ES-I3 (cell line): ENCODE measurements at regions not wholly inside any gene's neighbourhood (a gene's known extent, or its start where the extent isn't known, plus 50 kb on each side); places are given as distances from the start of the nearest gene placed in this dataset.

Experiments used
- H3K36me3 ChIP-seq: 2 replicates; pipeline ENCODE4 v1.6.1; 2013; ENCODE audit warnings: mild to moderate bottlenecking, low read length, control low read depth, moderate library complexity; ENCODE audit not compliant: insufficient read depth
- H3K4me1 ChIP-seq: 2 replicates; pipeline ENCODE4 v1.6.1; 2013; ENCODE audit warnings: mild to moderate bottlenecking, control low read depth, low read length; ENCODE audit not compliant: insufficient read depth
- H3K9ac ChIP-seq: 2 replicates; pipeline ENCODE4 v1.6.1; 2013; ENCODE audit warnings: low read depth, mild to moderate bottlenecking, low read length, moderate library complexity
- H3K9me3 ChIP-seq: 2 replicates; pipeline ENCODE4 v1.6.1; 2013; ENCODE audit warnings: mild to moderate bottlenecking, low read length, moderate library complexity; ENCODE audit not compliant: control insufficient read depth, insufficient read depth

- Histone ChIP-seq H3K9me3 (no peaks in the 10 kb centered on the region), H3K4me1 (no peaks in the 10 kb centered on the region), H3K9ac (no peak overlapping the region), H3K36me3 (no peaks in the 10 kb centered on the region)
Measured at GRCh38 chr13:62659365-62659764, 1243.7 kb upstream of the PCDH20 start.

- Histone ChIP-seq H3K9me3 (no peaks in the 10 kb centered on the region), H3K4me1 (no peaks in the 10 kb centered on the region), H3K36me3 (no peaks in the 10 kb centered on the region), H3K9ac (no peak overlapping the region)
Measured at GRCh38 chr13:62653371-62653770, 1237.7 kb upstream of the PCDH20 start.

GRCh38 chr13:62643799-62644524 lies 1228.3 kb upstream of the PCDH20 start:
- Histone ChIP-seq H3K9ac (no peak overlapping the region), H3K9me3 (peaks cover 9% of the 10 kb centered on the region), H3K36me3 (no peaks in the 10 kb centered on the region), H3K4me1 (peaks cover 3% of the 10 kb centered on the region; the same call in 1 of the 2 replicates)

GRCh38 chr13:62643007-62643483 lies 1227.4 kb upstream of the PCDH20 start:
- Histone ChIP-seq H3K4me1 (peaks cover 3% of the 10 kb centered on the region; the same call in 1 of the 2 replicates), H3K9me3 (peaks cover 9% of the 10 kb centered on the region), H3K9ac (no peak overlapping the region), H3K36me3 (no peaks in the 10 kb centered on the region)

GRCh38 chr13:62635161-62635560 lies 1219.5 kb upstream of the PCDH20 start:
- no peaks in the 10 kb centered on the region for H3K9me3 ChIP-seq
- H3K4me1 ChIP-seq = no peaks in the 10 kb centered on the region
- no peak overlapping the region for H3K9ac ChIP-seq
- no peaks in the 10 kb centered on the region for H3K36me3 ChIP-seq

- no peaks in the 10 kb centered on the region for H3K9me3 ChIP-seq
- H3K36me3 ChIP-seq = no peaks in the 10 kb centered on the region
- no peaks in the 10 kb centered on the region for H3K4me1 ChIP-seq
- no peak overlapping the region for H3K9ac ChIP-seq
Measured at GRCh38 chr13:62633448-62633847, 1217.8 kb upstream of the PCDH20 start.

- Histone ChIP-seq H3K9ac (no peak overlapping the region), H3K4me1 (no peaks in the 10 kb centered on the region), H3K9me3 (no peaks in the 10 kb centered on the region), H3K36me3 (no peaks in the 10 kb centered on the region)
Measured at GRCh38 chr13:62631619-62632018, 1216.0 kb upstream of the PCDH20 start.

- no peaks in the 10 kb centered on the region for H3K4me1 ChIP-seq
- H3K9ac ChIP-seq = no peak overlapping the region
- no peaks in the 10 kb centered on the region for H3K36me3 ChIP-seq
- H3K9me3 ChIP-seq = no peaks in the 10 kb centered on the region
Measured at GRCh38 chr13:62631124-62631523, 1215.5 kb upstream of the PCDH20 start.

- no peaks in the 10 kb centered on the region for H3K9me3 ChIP-seq
- H3K4me1 ChIP-seq = no peaks in the 10 kb centered on the region
- H3K9ac ChIP-seq = no peak overlapping the region
- H3K36me3 ChIP-seq = no peaks in the 10 kb centered on the region
Measured at GRCh38 chr13:62629618-62630017, 1214.0 kb upstream of the PCDH20 start.

- no peaks in the 10 kb centered on the region for H3K9me3 ChIP-seq
- H3K9ac ChIP-seq = no peak overlapping the region
- no peaks in the 10 kb centered on the region; the same call in 1 of the 2 replicates for H3K4me1 ChIP-seq
- no peaks in the 10 kb centered on the region for H3K36me3 ChIP-seq
Measured at GRCh38 chr13:62627226-62627625, 1211.6 kb upstream of the PCDH20 start.

- H3K36me3 ChIP-seq = no peaks in the 10 kb centered on the region
- H3K4me1 ChIP-seq = no peaks in the 10 kb centered on the region; the same call in 1 of the 2 replicates
- no peaks in the 10 kb centered on the region for H3K9me3 ChIP-seq
- H3K9ac ChIP-seq = no peak overlapping the region
Measured at GRCh38 chr13:62626771-62627170, 1211.1 kb upstream of the PCDH20 start.

GRCh38 chr13:62625214-62625881 lies 1209.7 kb upstream of the PCDH20 start:
- H3K36me3 ChIP-seq = no peaks in the 10 kb centered on the region
- H3K4me1 ChIP-seq = no peaks in the 10 kb centered on the region; the same call in 1 of the 2 replicates
- no peak overlapping the region for H3K9ac ChIP-seq
- no peaks in the 10 kb centered on the region for H3K9me3 ChIP-seq

GRCh38 chr13:62613819-62614218 lies 1198.2 kb upstream of the PCDH20 start:
- H3K9ac ChIP-seq = no peak overlapping the region
- peaks cover 6% of the 10 kb centered on the region; the same call in 1 of the 2 replicates for H3K4me1 ChIP-seq
- H3K9me3 ChIP-seq = no peaks in the 10 kb centered on the region
- no peaks in the 10 kb centered on the region for H3K36me3 ChIP-seq

GRCh38 chr13:62611343-62611742 lies 1195.7 kb upstream of the PCDH20 start:
- Histone ChIP-seq H3K36me3 (no peaks in the 10 kb centered on the region), H3K9me3 (no peaks in the 10 kb centered on the region), H3K4me1 (peaks cover 6% of the 10 kb centered on the region; the same call in 1 of the 2 replicates), H3K9ac (no peak overlapping the region)

- H3K9me3 ChIP-seq = no peaks in the 10 kb centered on the region
- no peak overlapping the region for H3K9ac ChIP-seq
- H3K36me3 ChIP-seq = no peaks in the 10 kb centered on the region
- no peaks in the 10 kb centered on the region for H3K4me1 ChIP-seq
Measured at GRCh38 chr13:62598708-62599107, 1183.1 kb upstream of the PCDH20 start.
